ENCODE measurements at regions not wholly inside any gene's neighbourhood (a gene's known extent, or its start where the extent isn't known, plus 50 kb on each side); places are given as distances from the start of the nearest gene placed in this dataset.
A peak's percentile ranks its signal among the peaks of the same experiment; 100 is the strongest.

- DNase-seq (ENCODE audit: low read depth, low spot score) = no peak
Observed at GRCh38 chr6:3999800-4000661, 78.9 kb downstream of the FAM217A start.

GRCh38 chr6:4004249-4004648 is 74.7 kb downstream of the FAM217A start:
- no peak for DNase-seq (ENCODE audit: low read depth, low spot score)

GRCh38 chr6:4008324-4009047 is 70.5 kb downstream of the FAM217A start:
- DNase-seq (ENCODE audit: low read depth, low spot score) = peak; percentile 72

GRCh38 chr6:4009486-4009885 is 69.5 kb downstream of the FAM217A start:
- no peak for DNase-seq (ENCODE audit: low read depth, low spot score)

GRCh38 chr6:4010048-4010447 is 68.9 kb downstream of the FAM217A start:
- no peak for DNase-seq (ENCODE audit: low read depth, low spot score)

GRCh38 chr6:4010689-4011090 is 68.2 kb downstream of the FAM217A start:
- DNase-seq (ENCODE audit: low read depth, low spot score) = no peak

GRCh38 chr6:4012826-4013225 is 66.1 kb downstream of the FAM217A start:
- no peak for DNase-seq (ENCODE audit: low read depth, low spot score)

GRCh38 chr6:4017058-4017739 is 61.7 kb downstream of the FAM217A start:
- DNase-seq (ENCODE audit: low read depth, low spot score) = peak; percentile 14

GRCh38 chr6:4017834-4018170 is 61.1 kb downstream of the FAM217A start:
- DNase-seq (ENCODE audit: low read depth, low spot score) = no peak

- DNase-seq (ENCODE audit: low read depth, low spot score) = peak; percentile 99
Observed at GRCh38 chr6:4018171-4018923, 60.6 kb downstream of the FAM217A start.

Data from astrocyte of the hippocampus (primary cell).